ENCODE measurements at regions not wholly inside any gene's neighbourhood (a gene's known extent, or its start where the extent isn't known, plus 50 kb on each side); places are given as distances from the start of the nearest gene placed in this dataset.

- DNase-seq (ENCODE audit: low read depth, low spot score) (no peak), ATAC-seq (no peak)
- no peaks in the 10 kb centered on the region for H3K79me2 ChIP-seq (ENCODE audit: insufficient read depth, low read length)
- ChIA-PET RAD21 (ENCODE audit: low non-redundant PET in 1 of 2, low total read pairs in 2 of 2, uncharacterized antibody in 2 of 2, unreplicated experiment in 2 of 2) (no interaction called here), CTCF (no interaction called here), POLR2A (no interaction called here)
- H3K4me1 ChIP-seq (ENCODE audit: control insufficient read depth in 1 of 2, insufficient read depth in 2 of 2, low read length in 2 of 2) = no peaks in the 10 kb centered on the region
- H3K27ac ChIP-seq (ENCODE audit: low read depth, low read length) = no peak overlapping the region
- no peaks in the 10 kb centered on the region for H3K9me3 ChIP-seq (ENCODE audit: control insufficient read depth in 1 of 2, insufficient read depth in 1 of 2, low read depth in 1 of 2, low read length in 2 of 2)
- H3K4me3 ChIP-seq (replicated peaks in 1 of 2; ENCODE audit: low read depth in 1 of 2, low read length in 2 of 2) = no peak overlapping the region
- no peak overlapping the region for H2AFZ ChIP-seq (ENCODE audit: low read depth, low read length, poor library complexity, severe bottlenecking)
- no peaks in the 10 kb centered on the region for H3K36me3 ChIP-seq (ENCODE audit: control insufficient read depth in 1 of 2, insufficient read depth in 2 of 2, low read length in 2 of 2)
- no TSS peak for BruUV-seq (replicated peaks)
- TF ChIP-seq YY1 (IDR thresholded peaks at IDR 0.05; ENCODE audit: extremely low read depth, insufficient replicate concordance, low read depth, low read length) = no peak
- no peak for TF ChIP-seq POLR2AphosphoS5 (IDR thresholded peaks at IDR 0.05; ENCODE audit: low read depth, low read length)
- TF ChIP-seq EZH2phosphoT487 (IDR thresholded peaks at IDR 0.05; ENCODE audit: borderline replicate concordance) = no peak
- no peak for TF ChIP-seq SIN3A (IDR thresholded peaks at IDR 0.05; ENCODE audit: low read depth)
- no peak for TF ChIP-seq CTCF (IDR thresholded peaks at IDR 0.05 in 2 of 3, conservative IDR thresholded peaks at IDR 0.05 in 1 of 3; ENCODE audit: borderline replicate concordance in 1 of 3, insufficient read depth in 1 of 3, low read depth in 2 of 3, low read length in 2 of 3)
- TF ChIP-seq POLR2A (IDR thresholded peaks at IDR 0.05; ENCODE audit: borderline replicate concordance, extremely low read depth, insufficient read depth, insufficient read length) = no peak
- no peak for TF ChIP-seq EZH2 (IDR thresholded peaks at IDR 0.05)
- TF ChIP-seq SP1 (IDR thresholded peaks at IDR 0.05; ENCODE audit: low read depth) = no peak
- no peak for TF ChIP-seq FOSL1 (IDR thresholded peaks at IDR 0.05; ENCODE audit: low read depth)
- TF ChIP-seq ZFX (IDR thresholded peaks at IDR 0.05) = no peak
- no peak for TF ChIP-seq MAX (IDR thresholded peaks at IDR 0.05)
- TF ChIP-seq JUND (IDR thresholded peaks at IDR 0.05) = no peak
- TF ChIP-seq ZBTB33 (IDR thresholded peaks at IDR 0.05; ENCODE audit: extremely low read depth, insufficient replicate concordance, low read length) = no peak
- no peak for TF ChIP-seq SRF (IDR thresholded peaks at IDR 0.05; ENCODE audit: low read depth)
- no peak for TF ChIP-seq RAD21 (IDR thresholded peaks at IDR 0.05; ENCODE audit: low read depth)
- TF ChIP-seq CBX3 (IDR thresholded peaks at IDR 0.05; ENCODE audit: low read depth) = no peak
- no peak for TF ChIP-seq ZNF274 (IDR thresholded peaks at IDR 0.05; ENCODE audit: low read depth, low read length)
- TF ChIP-seq ATF3 (IDR thresholded peaks at IDR 0.05) = no peak
- no peak overlapping the region for H3K9ac ChIP-seq (ENCODE audit: low read length)
- intact Hi-C loops (cut with micrococcal nuclease) = no loop called here
- H3K9me2 ChIP-seq (ENCODE audit: insufficient read depth) = no peaks in the 10 kb centered on the region
- no peaks in the 10 kb centered on the region for H3K27me3 ChIP-seq (ENCODE audit: insufficient read depth, low read length)
- no peaks in the 10 kb centered on the region for H4K20me1 ChIP-seq (ENCODE audit: insufficient read depth)
- no peak overlapping the region for H3K4me2 ChIP-seq (ENCODE audit: low read length)
Observed at GRCh38 chr12:115650026-115650425, 627.5 kb downstream of the MED13L start.

Measured in HCT116 (cell line).